GM18870 (cell line): ENCODE measurements at regions not wholly inside any gene's neighbourhood (a gene's known extent, or its start where the extent isn't known, plus 50 kb on each side); places are given as distances from the start of the nearest gene placed in this dataset.
"Not testable (repeated sequence)": the region's sequence is repeated elsewhere in the genome, so short reads cannot be mapped to it uniquely, and the experiment has no call there.

Experiments used
- ATAC-seq: cut with Tn5 transposase; IDR thresholded peaks from one replicate; pipeline ENCODE4 v1.9.1; 2021; ENCODE audit warnings: moderate library complexity; ENCODE audit not compliant: unreplicated experiment

DNA sequence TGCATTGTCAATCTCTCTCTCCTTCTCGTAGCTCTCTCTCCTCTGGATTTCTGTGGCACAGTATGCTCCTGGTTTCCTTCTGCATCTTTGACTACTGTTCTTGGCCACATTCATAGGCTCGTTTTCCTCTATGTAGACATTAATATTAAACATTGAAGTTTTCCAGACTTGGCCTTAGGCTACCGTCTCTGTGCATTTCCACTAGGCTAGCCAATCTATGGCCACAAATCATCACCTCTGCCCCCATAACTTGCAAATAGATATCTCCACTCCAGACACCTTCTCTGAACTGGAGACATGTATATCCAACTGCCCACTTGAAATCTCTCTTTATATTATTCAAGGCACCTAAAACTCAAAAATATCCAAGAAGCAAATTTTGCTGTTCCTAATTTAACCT is 768.5 kb downstream of the TSN start:
- no peak for ATAC-seq

DNA sequence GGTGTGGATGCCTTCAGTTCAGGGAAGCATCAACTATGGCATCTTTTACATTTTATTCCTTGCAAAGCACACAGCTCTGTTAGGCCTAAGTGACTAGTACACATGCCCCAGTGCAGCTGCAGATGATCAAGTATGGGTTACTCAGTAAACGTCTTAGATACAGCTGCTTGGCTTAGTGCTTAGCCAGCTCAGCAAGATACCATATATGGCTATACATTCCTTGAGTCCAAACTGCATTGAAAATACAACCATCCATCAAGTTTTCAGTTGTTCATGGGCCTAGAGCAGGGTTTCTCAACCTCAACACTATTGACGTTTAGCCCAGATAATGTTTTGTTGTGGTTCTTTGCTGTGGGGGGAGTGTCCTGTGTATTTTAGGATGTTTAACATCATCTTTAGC is 769.9 kb downstream of the TSN start:
- ATAC-seq, result no peak

DNA sequence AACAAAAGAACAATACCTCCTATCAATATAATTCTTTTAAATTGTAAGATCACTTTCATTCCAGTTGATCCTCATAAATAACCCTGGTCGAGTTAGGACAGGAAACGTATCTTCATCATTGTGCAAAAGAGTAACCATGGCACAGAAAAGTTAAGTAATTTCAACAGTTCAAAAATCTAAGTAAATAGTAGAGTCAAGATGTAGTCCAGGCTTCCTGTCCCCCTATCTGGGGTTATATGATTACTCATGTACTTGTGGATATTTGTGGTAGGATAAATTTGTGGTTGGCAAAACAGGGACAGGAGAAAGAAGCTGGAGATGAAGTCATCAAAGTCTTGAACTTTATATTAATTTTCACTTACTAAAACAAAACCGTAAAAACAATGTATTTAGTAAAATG is 772.6 kb downstream of the TSN start:
- no peak for ATAC-seq

DNA sequence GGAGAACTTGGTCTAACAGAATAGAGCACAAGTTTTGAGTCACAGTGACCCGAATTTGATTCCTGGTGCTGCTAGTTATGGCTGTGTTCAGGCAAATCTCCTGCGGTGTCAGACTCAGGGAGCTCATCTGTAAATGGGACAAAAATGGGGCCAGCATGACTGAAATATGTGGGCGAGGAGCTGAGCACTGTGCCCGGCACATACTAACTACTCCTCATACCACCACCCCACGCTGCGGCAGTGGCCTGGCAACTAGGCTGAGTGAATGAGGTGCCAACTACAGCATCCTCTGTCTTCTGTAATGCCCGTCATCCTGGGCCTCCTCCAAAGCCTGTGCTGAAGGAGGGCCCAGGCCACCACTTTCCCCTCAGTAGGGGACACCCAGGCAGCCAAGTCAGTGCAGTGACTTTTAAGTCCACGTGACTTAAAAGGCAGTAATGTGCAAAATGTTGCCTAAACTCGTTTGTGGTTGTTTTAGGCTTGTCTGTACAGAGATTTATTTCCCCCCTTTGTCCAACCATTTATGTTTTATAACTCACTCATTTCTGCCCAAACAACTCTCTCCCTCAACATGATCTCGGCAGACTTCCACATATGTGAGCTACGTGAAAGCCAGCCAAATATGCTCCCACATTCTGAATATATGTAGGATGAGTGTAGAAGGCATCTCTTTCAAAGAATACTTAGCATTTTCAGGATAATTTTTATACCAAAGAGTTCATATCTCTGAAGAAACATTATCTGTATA is 773.7 kb downstream of the TSN start:
- ATAC-seq, result no peak

DNA sequence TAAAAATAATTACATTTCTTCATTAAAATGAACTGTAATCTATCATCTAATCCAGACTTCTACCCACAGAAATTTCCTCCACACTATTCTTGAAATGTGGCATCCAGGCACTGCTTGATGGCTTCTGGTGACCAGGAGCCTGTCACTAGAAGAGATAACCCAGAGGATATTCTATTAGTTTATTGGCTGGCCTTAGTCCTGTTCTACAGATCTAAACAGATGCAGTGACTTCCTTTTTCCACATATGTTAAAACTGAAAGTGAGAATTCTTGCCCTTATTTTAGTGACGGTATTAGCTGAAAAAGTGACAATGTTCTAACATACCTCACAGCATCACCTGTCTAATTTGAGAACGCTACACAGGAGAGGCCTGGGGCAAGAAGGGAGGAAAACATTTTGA is 775.4 kb downstream of the TSN start:
- ATAC-seq, result peak; percentile 93

DNA sequence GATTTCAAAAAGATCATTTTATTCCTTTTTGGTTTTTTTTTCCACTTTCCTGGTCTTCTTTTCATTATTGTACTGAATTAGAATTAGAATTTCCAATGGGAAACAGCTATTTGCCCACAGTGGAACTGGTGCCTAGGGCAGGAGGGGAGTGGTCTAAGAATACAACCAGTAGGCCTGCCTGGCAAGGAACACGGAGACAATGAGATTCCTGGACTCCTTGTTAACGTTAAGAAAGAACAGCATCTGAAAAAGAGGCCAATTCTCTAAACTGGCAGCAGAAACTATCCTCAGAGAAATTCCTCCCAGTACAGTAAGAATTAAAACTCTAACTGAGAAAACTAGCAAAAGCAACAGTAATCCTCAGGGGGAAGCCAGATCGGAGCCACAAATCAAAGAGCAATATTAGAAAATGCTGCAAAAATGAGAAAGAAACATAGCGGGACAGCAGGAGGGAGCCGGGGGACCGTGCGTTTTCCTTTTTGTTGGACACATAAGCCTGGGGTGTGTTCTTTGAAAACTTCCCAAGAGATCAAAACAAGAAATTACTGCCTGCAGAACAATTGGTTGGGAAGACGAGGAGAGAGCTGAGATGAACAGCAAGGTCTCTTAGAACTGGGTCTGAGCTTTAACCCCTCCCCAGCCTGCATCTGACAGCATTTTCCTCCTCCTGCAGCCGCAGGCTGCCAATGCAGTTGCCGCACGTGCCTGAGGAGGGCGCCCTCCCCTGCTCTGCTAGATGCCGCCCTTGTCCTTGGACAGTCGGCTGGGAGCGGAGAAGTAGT is 776.0 kb downstream of the TSN start:
- no peak for ATAC-seq

DNA sequence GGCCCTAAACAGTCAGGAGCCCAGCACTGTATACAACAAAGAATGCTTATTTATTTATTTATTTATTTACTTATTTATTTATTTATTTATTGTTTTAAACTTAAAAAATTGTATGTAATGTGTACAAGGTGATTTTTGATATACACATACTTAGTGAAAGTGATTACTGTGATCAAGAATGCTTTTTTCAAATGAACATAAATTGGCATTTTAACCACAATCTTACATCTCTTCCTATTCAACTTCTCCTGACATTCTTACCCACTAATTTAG is 776.6 kb downstream of the TSN start:
- ATAC-seq, result no peak

DNA sequence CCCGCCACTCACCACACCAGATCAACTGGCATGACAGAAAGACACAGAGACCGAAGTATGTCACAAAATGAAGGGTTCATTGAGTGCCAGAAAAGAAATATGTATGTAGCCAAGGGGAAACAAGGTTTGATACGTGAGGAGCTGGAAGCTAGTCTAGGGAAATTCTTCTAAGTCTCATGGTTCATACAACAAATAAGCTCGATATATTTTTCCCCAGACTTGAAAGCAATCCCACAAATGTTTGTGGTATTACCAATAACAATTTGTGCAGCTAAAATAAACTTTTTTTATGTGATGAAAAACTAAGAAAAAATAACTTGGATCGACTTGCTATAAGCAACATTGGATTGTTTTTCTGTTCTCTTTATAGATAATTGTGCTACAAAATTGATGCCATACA is 777.0 kb downstream of the TSN start:
- no peak for ATAC-seq

DNA sequence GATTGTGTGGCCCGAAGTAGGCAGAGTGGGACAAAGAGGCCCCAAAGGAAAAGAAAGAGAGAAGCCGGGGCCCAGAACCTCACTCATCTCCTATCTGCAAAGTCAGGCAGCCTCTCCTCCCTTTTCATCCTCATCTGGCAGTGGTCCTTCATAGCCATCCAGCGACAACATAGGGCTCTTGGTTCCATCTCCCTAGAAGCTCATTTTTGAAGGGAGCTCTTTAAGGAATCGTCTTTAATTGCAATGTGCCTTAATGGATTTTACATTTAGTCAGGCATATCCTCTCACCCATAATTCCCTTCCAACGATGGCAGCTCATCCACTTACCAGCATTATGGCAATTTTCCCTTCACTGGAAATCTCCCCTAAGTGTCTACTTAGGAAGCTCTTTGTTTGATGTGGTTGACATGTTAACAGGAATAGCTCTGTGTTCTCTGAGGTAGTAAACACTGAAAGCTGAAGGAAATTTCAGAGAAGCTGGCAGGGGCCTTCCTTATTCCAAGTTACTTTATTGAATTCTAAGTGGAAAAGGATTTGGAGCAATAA is 780.6 kb downstream of the TSN start:
- ATAC-seq, result no peak

DNA sequence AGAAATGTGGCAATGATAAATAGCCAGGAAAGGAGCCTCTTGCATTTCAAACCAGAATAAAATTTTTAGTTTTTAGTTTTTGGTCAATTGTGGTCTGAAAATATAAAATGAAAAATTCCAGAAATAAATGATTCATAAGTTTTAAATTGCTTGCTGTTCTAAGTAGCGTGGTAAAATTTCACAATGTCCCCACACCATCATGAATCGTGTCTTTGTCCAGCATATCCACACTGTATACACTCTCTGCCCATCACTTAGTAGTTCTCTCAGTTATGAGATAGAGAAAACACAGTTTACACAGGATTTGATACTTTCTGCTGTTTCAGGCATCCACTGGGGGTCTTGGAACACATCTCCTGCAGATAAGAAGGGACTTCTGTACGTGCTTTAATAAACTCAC is 783.9 kb downstream of the TSN start:
- ATAC-seq, result no peak

DNA sequence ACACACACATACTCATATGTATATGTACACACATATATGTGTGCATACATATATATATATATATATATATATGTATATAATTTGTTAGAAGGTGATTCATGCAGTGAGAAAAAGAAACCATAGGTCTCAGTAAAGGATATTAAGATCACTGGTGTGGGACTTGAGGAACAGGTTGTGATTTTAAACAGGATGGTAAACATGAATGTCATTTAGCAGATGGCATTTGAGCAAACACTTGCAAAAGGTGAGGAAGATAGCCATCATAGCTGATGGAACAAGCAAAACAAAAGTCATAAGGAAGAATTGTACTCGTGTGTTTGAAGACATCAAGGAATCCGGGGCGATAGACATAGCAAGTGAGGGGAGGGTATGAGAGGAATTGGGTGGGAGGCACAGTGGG is 784.5 kb downstream of the TSN start:
- ATAC-seq, result no peak

DNA sequence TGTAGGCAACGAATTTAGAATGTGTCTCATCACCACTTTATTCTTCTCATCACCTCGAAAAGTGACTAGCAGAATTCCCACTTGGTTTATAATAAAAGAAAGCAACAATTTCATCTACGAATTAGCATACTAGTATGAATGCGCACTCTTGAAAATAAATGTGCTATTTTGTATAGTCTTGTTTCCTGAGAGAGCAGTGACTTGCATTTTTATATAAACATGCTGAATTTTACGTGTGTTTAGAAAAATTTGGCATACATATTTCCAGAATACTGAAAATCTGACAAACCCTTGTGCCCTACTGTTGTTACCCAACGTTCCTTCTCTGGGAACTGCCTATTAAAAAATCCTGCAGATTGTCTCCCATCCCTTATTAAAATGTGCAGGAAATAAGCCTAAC is 786.8 kb downstream of the TSN start:
- no peak for ATAC-seq

DNA sequence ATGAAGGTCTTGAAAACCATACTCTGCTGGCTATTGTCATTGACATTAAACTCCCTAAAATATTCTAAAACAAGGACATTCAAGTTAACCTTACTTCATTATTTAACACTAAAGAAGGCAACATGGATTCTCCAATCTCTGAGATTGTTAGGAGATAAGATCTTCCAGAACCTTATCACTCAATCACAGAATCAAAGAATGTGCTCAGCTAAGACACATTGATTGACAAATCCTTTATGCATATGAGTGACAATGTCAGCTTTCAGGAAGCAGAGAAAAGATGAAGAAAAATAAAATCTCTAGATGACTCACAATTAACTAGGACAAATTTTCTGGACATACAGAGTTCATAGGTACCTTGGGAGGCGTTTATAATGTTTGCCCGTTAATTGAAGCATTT is 787.2 kb downstream of the TSN start:
- no peak for ATAC-seq

DNA sequence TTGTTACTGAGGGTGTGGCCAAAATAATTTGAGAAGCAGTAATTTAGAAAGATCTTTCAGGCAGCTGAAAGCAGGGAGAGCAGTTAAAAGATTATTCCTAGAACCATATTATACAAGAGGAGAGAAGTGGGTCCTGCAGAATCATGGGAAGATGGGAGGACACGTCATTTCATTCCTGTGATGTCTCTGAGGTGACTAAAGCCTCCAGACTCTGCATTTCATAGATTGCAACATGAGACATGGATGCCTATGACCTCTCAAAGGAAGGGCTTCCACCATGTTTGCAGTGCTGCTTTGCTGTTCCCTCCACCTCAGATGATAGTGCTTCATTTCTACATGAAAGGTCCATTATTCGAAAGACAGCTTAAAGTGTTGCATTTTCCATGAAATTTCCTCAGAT is 788.4 kb downstream of the TSN start:
- ATAC-seq, result no peak

DNA sequence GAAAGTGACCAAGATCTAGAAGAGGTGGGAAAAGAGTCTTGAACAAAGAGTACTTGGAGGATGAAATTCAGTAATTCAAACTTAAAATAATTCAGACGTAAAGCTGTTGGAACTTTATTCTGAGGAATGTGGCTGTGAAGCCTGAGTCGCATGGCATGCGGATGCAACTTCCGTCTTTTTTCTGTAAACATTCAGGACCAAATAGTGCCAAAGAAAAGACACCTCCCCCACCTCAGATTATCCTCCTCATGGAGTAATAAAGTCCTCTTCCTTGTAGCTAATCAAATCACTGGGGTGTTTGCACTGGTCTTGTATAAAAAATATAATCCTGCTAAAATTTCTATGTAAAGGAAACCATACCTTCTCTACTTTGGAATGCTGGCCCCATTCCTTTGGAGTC is 790.4 kb downstream of the TSN start:
- no peak for ATAC-seq

DNA sequence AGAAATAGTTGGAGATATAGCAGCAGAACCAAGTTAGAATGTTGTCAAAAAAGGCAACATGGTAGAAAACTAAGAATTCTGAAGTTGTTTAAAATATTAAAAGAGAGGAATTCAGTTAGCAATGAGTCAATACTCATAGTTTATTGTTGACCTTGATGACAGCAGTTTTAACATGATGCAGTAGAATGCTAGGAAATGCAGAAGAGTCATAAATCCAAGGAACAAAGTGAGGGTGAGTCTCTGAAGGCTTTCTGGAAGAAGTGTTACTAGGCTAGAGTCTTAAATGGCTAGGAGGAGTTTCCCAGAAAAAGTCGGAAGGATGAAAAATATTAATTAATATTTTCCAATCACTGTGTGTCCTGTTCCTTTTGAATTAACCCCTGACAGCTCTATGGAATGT is 807.3 kb downstream of the TSN start:
- no peak for ATAC-seq

DNA sequence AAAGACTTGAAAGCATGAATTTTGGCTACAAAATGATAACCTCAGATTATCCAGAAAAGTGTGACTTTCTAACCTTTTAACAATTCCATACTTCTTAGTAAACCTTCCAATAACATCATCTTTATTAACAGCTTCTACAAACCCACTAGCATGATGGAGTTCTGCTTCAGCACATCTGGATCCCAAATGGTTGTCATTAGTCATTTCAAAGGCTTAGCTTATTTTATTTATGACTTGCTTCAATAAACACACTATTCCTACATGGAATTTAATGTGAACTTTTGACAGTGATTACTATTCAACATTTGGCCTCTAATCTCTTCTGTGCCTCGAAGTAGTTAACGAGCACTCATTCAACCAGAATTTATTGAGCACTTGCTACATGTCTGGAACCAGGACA is 808.3 kb downstream of the TSN start:
- ATAC-seq, result no peak

DNA sequence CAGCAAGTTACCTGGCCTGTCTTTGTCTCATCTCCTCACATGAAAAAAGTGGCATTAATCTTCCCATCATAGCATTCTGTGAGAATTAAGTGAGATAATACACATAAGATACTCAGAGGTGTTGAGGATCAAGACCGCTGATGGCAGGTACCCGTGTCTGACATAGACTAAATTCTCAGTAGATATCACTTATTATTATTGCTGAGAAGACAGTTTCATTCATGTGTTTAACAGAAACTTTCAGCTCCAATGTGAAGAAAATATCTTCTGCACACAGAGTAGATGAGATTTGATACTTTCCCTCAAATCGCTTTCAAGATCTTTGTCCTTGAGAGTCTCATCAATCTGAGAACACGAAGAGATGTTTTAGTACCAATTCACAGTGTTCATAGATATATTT is 809.4 kb downstream of the TSN start:
- no peak for ATAC-seq

DNA sequence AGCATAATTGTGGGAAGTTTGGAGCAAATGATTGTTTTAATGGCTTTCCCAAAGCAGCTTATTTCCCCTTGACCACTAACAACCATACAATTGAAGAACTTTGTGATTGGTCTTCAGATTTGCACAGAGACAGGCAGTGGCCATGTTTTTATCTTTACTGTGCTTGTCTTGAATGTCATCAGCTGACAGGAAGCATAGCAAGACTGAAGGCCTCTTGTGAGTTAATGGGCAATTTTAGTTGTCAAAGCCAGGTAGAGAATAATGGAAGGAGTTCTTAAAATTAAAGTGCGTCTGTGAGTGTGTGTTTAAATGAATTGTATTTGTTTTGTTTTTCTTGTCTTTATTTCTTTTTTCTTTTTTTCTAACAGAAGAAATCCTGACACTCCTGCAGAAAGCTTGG is 809.9 kb downstream of the TSN start:
- no peak for ATAC-seq

DNA sequence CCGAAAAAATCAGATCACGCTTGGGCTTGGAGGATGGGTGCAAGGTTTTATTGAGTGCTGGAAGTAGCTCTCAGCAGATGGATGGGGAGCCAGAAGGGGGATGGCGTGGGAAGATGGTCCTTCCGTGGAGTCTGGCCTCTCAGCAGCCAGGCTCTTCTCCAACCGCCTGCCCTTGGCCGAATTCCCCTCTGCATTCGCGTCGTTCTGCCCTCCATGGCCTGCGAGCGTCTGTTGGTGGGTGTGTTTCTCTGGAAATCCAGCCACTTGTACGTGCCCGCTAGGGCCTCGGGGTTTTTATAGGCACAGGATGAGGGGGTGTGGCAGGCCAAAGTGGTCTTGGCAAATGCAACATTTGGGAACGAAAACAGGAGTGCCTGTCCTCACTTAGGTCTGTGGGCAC is 815.2 kb downstream of the TSN start:
- ATAC-seq, result no peak

DNA sequence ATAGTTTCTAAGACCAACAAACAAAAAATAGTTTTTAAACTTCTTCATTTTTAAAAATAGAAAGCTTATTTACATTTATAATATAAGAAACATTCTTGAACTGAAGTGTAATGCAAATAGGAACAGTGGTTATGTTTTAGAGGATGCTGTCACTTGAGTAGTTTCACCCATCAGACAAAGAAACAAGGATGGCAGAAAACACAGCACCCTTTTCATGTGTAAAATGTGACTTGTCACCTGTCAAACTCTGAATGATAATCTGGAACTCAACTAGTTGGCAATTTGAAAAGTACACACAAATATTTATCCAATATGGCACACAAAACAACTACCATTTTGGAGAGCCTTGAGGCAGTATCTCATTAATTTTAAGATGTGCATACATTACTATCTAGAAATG is 816.0 kb downstream of the TSN start:
- not testable (repeated sequence) for ATAC-seq

DNA sequence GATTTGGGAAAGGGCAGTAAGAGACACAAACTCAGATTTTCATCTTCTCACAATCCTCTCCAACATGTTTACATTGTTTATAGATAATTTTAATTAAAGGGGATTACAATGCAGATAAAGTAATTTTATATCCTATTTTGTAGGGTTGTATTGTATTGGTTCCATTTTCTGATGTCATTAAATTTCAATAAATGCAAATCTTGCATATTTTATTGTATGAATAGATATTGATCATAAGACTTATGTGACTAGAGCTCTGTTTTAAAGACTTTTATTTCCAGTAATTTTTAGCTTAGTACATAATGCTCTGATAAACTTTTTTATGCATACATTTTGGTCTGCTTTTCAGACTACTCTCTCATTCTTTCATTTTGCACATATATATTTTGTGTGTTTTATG is 819.6 kb downstream of the TSN start:
- no peak for ATAC-seq
